Endometrium (tissue), 2 donors: ENCODE measurements at regions not wholly inside any gene's neighbourhood (a gene's known extent, or its start where the extent isn't known, plus 50 kb on each side); places are given as distances from the start of the nearest gene placed in this dataset.

Source experiments
- FAIRE-seq: peaks from 2 replicates; lab custom pipeline; 2012; peaks lifted over from hg19 to GRCh38; lab: Jason Lieb, UNC
- donor health status: control.
- donor health status: control.

- no peak for FAIRE-seq
Observed at GRCh38 chr13:109510013-109510412, 276.4 kb downstream of the IRS2 start.

GRCh38 chr13:109509154-109509900 is 277.1 kb downstream of the IRS2 start:
- no peak for FAIRE-seq

- FAIRE-seq, result no peak
Observed at GRCh38 chr13:109500146-109500773, 286.1 kb downstream of the IRS2 start.

GRCh38 chr13:109497917-109498316 is 288.5 kb downstream of the IRS2 start:
- FAIRE-seq, result no peak

- no peak for FAIRE-seq
Observed at GRCh38 chr13:109496216-109496615, 290.2 kb downstream of the IRS2 start.

DNA sequence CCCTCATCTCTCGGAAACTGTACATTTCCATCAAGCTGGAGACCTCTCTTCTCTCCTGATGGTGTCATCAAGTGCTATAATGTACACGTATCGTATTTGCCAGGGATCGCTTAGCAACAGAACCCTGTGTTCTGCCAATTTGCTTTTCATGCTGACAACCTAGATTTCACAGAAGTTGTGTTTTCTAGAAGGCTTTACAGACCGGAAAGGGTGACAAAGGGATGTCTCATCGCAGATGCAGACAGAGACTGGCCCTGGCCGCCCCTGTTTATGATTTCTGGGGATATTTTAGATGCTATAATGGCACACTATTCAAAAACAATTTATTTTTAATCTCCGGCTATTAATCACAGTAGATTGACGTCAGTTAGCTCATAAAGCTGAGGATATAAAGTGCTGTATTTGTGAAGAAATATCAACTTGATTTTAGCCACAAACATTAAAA is 291.4 kb downstream of the IRS2 start:
- no peak for FAIRE-seq

DNA sequence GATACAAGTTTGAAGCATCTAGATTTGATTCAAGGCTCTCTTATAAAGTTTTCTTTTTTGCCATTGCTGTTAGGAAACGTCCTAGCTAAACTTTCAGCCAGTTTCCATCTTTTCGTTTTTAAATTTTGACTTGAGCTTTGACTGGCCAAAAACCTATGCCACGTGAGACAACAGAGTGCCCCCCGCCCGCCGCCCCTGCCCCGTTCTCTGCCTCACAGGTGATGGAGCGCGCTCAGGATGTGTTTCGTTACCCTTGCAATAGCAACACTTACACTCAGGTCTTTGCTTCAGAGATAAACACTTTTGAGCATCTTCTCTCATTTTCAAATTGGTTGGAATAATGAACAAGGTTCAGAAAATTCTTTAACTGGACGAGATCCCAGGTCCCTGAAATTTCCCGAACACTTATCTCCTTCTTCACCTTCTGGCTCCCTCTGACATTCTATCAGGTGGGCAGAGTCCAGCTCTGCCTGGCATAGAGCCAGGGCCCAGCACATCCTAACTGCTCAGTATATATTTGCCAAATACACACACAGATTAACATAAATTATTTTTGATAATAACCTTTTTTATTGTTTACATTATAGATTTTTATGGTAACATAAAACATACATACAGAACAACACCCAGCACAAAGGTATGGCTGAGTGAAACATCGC is 301.1 kb downstream of the IRS2 start:
- FAIRE-seq, result no peak

GRCh38 chr13:109483284-109483683 is 303.1 kb downstream of the IRS2 start:
- no peak for FAIRE-seq

DNA sequence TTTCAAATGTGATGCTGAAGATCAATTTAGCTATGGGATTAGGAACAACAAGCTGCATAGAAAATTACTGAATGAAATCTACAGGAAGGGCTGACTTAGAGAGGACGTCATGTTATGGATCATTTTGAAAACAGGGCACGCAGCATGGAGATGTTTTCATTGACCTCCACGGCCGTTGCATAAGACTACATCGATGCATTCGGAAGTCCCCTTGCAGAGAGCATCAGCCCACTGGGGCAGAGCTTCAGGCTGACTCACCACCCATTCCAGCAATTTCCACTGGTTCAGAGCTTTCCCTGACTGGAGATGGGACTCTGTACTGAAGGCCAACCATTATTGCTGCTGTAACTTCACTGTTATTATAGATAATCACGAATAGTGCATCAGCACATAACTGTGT is 305.3 kb downstream of the IRS2 start:
- FAIRE-seq, result no peak

GRCh38 chr13:109480011-109480955 is 306.1 kb downstream of the IRS2 start:
- FAIRE-seq, result no peak

GRCh38 chr13:109479534-109479933 is 306.8 kb downstream of the IRS2 start:
- FAIRE-seq, result no peak

GRCh38 chr13:109476001-109476400 is 310.4 kb downstream of the IRS2 start:
- FAIRE-seq, result no peak

DNA sequence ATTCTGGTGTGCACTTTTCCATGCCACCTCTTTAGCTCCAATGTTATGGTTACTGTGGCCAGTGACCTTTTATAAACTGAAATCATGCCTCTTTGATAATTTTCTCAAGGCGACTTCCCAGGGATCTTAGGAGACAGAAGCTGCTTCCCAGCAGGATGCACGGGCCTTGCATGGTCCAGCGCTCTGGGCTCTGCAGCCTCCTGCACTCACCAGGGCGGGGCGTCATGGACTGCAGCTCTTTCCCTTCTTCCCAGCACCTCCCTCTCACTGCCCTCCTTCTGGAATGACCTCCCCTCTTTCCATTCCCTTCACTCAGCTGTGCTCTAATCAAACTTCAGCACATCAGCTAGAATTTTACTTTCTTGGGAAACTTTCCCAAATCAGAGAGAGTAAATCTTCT is 318.3 kb downstream of the IRS2 start:
- FAIRE-seq, result no peak

DNA sequence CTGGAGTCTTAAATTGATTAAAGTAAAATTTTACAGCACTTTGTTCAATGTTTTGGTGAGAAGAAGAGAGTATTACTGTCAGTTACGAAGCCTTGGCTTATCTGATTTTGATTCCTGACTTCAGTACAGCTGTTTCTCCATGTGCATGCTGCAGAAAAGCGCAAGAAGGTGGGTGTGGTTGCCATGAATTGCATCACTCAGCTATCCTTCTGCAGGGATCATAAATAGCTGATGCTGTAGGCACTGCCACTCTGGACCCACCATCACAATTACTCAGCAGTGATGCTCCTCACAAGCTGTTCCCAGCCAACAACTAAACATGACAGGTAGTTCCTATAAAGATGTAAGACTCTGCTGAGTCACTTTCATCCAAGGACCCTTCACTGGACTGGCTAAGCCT is 321.2 kb downstream of the IRS2 start:
- no peak for FAIRE-seq

DNA sequence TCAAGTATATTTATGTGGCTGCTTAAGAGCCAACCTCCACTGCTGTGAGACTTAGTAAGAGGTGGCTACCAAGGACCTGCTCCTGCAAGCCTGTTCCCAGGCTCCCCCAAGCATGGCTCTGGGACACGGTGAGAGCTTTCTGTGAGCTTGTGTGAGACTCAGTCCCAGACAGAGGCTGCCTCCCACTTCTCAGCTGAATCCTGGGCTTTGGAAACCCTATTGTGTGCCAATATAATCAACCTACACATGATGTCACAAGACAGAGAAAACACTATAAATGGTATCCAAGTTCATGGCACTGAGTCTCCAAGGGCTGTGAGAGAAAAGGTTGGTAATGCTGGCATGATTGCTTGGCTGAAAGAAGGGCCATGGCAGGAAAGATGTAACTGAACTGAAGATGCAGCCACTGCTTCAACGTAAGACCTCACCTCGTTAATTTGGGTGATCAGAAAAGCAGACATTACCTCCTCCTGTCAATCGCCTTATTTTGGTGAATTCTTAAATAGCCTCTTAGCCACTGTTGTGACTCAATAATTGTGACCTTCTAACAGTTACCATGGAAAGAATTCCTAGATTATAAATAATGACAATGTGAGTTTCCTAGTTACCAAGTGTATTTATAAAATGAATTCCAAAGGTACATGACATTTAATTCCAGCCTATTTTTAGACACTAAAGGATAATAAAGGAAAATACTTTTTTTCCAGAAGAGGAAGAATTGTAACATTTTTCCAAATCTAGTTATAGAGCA is 332.0 kb downstream of the IRS2 start:
- FAIRE-seq, result no peak

DNA sequence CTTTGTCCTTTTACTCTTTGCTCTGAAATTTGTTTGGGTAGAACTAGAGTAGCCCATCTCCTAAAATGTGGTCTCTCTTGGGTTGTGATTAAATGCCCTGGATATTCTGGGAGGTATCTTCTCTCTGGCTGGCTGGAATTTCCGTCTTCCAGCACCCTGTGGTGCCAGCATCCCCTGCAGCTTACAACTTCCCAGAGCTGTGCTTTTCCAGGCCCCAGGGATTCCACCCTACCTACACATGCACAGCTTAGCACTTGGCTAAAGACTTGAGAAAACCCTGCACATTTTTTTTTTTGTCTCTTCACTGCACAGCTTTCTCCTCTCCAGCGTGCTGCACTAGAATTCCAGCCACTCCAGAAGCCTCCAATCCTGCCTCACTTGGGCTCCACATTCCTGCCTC is 334.7 kb downstream of the IRS2 start:
- FAIRE-seq, result no peak

- no peak for FAIRE-seq
Observed at GRCh38 chr13:109448629-109449028, 337.8 kb downstream of the IRS2 start.

DNA sequence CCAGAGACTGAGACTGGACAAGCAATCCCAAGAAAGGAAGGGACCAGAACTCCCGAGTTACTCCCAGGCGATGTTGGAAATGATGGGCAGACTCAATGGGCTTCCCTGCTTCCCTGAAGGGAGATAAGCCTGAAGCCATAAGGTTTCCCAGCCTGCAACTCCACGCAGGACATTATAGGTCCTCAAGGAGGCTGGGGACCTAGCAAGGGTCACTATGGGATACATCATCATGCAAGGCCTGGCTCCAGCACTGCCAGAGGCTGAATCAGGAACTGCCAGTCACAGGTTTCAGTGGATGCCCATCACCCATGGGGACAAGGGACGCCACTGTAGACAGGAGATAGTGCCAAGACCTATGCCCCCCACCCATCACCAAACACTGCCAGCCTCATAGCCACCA is 338.7 kb downstream of the IRS2 start:
- no peak for FAIRE-seq

DNA sequence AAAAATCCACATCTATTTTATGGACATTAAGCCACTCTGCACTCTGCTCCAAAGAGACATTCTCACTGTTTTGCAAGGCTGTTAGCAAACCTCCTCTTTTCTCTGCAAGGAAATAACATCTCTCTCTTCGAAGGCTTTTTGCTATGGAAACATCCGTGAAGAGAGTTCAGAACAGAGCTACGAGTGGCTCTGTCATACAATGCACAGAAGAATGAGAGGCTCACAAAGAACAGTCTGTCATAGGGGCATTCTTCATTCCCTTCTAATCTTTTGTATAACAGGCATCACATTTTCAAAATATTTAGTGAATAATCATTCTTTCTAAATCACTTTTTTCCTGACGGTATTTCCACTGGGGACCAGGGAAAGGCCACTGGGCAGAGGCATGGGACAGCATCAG is 346.1 kb downstream of the IRS2 start:
- no peak for FAIRE-seq

- no peak for FAIRE-seq
Observed at GRCh38 chr13:109439813-109440212, 346.6 kb downstream of the IRS2 start.

DNA sequence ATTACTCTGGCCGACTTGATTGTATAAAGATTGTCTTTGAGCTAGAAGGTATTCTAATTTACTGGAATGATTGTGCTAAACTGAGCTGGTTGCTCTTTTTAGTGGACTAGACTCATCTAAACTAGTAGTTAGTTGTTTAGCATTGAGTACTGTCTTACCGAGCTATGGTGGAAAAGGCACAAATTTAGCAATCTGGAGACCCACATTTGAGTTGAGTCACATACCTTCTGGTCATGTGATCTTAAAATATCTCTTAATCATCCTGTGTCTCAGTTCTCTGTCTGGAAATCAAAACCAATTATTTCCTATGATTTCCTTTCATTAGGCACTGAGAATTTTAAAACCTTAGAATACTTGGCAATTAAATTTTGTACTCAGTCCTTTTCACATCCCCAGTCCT is 349.5 kb downstream of the IRS2 start:
- no peak for FAIRE-seq
